OCI-LY7 (cell line): ENCODE measurements at regions not wholly inside any gene's neighbourhood (a gene's known extent, or its start where the extent isn't known, plus 50 kb on each side); places are given as distances from the start of the nearest gene placed in this dataset.

ENCODE experiments used
- EZH2phosphoT487 ChIP-seq: fragments of 200-600 bp; sonication (generic); IDR thresholded peaks from 2 replicates; pipeline ENCODE4 v1.6.1; 2018; ENCODE audit warnings: low read depth, borderline replicate concordance, mild to moderate bottlenecking, mixed run types, antibody characterized with exemption, low read length, moderate library complexity, mixed read lengths
- TF ChIP-seq, protein P1 (sequence below): fragments of 200-600 bp; sonication (generic); conservative IDR thresholded peaks from 2 replicates; pipeline ENCODE4 v1.5.1; 2014; ENCODE audit warnings: mild to moderate bottlenecking, antibody characterized with exemption, low read length, moderate library complexity, mixed read lengths

DNA sequence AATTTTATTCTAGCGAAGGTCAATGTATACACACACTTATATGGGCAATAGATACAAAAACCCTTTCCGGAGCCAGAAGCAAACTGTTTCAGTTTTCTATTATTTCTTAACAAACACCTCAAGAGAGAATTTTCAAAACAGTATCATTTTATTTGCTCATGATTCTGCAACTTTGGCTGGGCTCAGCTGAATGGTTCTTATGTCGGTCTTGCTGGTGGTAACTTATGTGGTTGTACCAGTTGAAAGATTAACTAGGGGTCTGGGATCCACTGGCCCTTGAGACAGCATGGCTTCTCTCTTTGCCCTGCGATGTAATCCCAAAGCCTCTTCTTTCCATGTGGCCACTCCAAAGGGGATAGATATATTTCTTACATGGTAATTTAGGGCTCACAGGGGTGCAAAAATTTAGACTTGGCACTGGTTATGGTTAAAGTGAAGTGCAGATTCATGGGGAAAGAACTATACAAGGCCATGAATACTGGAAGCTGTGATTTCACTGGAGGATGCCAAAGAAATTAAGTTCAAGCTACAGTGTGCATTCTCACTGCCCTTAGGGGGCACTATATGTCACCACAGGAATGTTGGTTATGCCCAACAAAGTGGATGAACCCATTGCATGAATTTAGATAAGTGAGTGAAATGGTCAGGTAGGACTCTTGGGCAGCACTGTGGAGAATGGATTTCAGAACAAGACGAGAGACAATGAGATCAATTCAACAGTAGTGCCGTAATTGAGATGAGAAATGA is 94.3 kb upstream of the NAV3 start:
- TF ChIP-seq, protein P1, sequence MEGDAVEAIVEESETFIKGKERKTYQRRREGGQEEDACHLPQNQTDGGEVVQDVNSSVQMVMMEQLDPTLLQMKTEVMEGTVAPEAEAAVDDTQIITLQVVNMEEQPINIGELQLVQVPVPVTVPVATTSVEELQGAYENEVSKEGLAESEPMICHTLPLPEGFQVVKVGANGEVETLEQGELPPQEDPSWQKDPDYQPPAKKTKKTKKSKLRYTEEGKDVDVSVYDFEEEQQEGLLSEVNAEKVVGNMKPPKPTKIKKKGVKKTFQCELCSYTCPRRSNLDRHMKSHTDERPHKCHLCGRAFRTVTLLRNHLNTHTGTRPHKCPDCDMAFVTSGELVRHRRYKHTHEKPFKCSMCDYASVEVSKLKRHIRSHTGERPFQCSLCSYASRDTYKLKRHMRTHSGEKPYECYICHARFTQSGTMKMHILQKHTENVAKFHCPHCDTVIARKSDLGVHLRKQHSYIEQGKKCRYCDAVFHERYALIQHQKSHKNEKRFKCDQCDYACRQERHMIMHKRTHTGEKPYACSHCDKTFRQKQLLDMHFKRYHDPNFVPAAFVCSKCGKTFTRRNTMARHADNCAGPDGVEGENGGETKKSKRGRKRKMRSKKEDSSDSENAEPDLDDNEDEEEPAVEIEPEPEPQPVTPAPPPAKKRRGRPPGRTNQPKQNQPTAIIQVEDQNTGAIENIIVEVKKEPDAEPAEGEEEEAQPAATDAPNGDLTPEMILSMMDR: peak; percentile 52
- TF ChIP-seq EZH2phosphoT487: no peak
